Upper lobe of left lung (tissue), 6 donors: ENCODE measurements at regions not wholly inside any gene's neighbourhood (a gene's known extent, or its start where the extent isn't known, plus 50 kb on each side); places are given as distances from the start of the nearest gene placed in this dataset.

ENCODE experiments used
- ATAC-seq, 2 donors: fragments of 200-7000 bp; cut with Tn5 transposase; one replicate each; pipeline ENCODE4 v1.9.1; 2022; ENCODE audit warnings: mild to moderate bottlenecking in 2 of 2, moderate library complexity in 2 of 2; ENCODE audit not compliant: low FRiP score in 2 of 2
- DNase-seq, 2 donors: peaks; one replicate each; pipeline ENCODE4 v3.0.0-alpha.2; 2019 to 2020
- H3K27ac ChIP-seq, 4 donors: fragments of 200-600 bp; sonication (generic); one replicate each; pipeline ENCODE4 v1.5.1; 2016 to 2019
- H3K27me3 ChIP-seq, 4 donors: fragments of 200-600 bp; sonication (generic); one replicate each; pipeline ENCODE4 v1.5.1; 2017 to 2019
- H3K36me3 ChIP-seq, 4 donors: fragments of 200-600 bp; sonication (generic); one replicate each; pipeline ENCODE4 v1.5.1; 2016 to 2019
- H3K4me1 ChIP-seq, 4 donors: fragments of 200-600 bp; sonication (generic); one replicate each; pipeline ENCODE4 v1.5.1; 2018 to 2019
- H3K4me3 ChIP-seq, 4 donors: fragments of 200-600 bp; sonication (generic); one replicate each; pipeline ENCODE4 v1.5.1; 2017 to 2019; ENCODE audit warnings: mild to moderate bottlenecking in 2 of 4, moderate library complexity in 1 of 4
- H3K9me3 ChIP-seq, 4 donors: fragments of 200-600 bp; sonication (generic); one replicate each; pipeline ENCODE4 v1.5.1; 2018 to 2019
- CTCF ChIP-seq, 6 experiments: fragments of 450-650 bp in 4 of 6; fragments of 200-600 bp in 2 of 6; sonication (generic) in 2 of 6; IDR thresholded peaks; one replicate each; pipeline ENCODE4 v1.5.1; 2016 to 2019; ENCODE audit warnings: antibody characterized with exemption in 6 of 6
- EP300 ChIP-seq, 4 donors: sonication (generic); formaldehyde crosslinking; IDR thresholded peaks; one replicate each; pipeline ENCODE4 v1.5.1; 2017; ENCODE audit warnings: antibody characterized with exemption in 4 of 4, control low read depth in 2 of 4
- POLR2A ChIP-seq, 4 donors: fragments of 450-650 bp; IDR thresholded peaks; one replicate each; pipeline ENCODE4 v1.5.1; 2016 to 2017; ENCODE audit warnings: antibody characterized with exemption in 4 of 4, mild to moderate bottlenecking in 2 of 4
- POLR2AphosphoS5 ChIP-seq, 2 donors: sonication (generic); formaldehyde crosslinking; IDR thresholded peaks; one replicate each; pipeline ENCODE4 v1.5.1; 2017; ENCODE audit warnings: antibody characterized with exemption in 2 of 2
- WGBS, 2 donors: methylation state at CpG; one replicate each; pipeline ENCODE4 v1.1.5; 2017 to 2018; 5-methylcytosine and 5-hydroxymethylcytosine counted together
- donor health status: DM: no; HTN: no; CAD: no; lungs with moderate emphysema.
- donor health status: DM: no; HTN: yes; CAD: no; lungs with severe emphysema.

DNA sequence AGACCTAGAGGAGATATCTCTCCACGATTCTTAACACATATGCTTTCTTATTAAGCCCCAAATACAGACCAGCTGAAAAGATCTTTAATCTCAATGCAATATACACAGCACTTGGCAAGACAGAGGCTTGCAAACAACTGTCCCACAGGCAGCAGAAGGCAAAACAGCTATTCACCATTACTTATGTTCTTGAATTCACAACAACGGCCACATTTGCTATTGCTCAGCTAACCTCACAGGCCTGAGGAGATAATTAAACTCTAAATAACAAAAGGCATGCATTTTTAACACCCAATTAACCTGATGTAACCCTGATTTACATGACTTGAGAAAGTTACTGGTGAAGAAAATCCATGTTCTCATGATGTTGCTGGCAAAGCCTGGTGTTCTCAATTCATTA is 216.4 kb downstream of the CRPPA start:
- ATAC-seq (no peak), DNase-seq (no peak)
- WGBS, 2 donors = 64 to 83% methylated on average over 2 of the region's 2 CpGs

GRCh38 chr7:16203065-16203464 is 218.3 kb downstream of the CRPPA start:
- WGBS, 2 donors = 57 to 66% methylated on average over 3 of the region's 3 CpGs
- Histone ChIP-seq H3K4me1 (peaks cover 0 to 10% (median 4%) of the 10 kb centered on the region in 4 donors), H3K9me3 (no peaks in the 10 kb centered on the region), H3K4me3 (no peak overlapping the region), H3K27me3 (no peaks in the 10 kb centered on the region), H3K27ac (no peak overlapping the region), H3K36me3 (no peaks in the 10 kb centered on the region)
- no peak for DNase-seq
- no peak for TF ChIP-seq POLR2AphosphoS5 (IDR thresholded peaks at IDR 0.05)
- no peak for TF ChIP-seq EP300 (IDR thresholded peaks at IDR 0.05)
- TF ChIP-seq POLR2A (IDR thresholded peaks at IDR 0.05) = no peak
- TF ChIP-seq CTCF (IDR thresholded peaks at IDR 0.05) = no peak
- ATAC-seq = no peak

More for the DNA sequence above, 216.4 kb downstream of the CRPPA start:
- no peaks in the 10 kb centered on the region for H3K36me3 ChIP-seq
- TF ChIP-seq POLR2A (IDR thresholded peaks at IDR 0.05) (no peak), CTCF (IDR thresholded peaks at IDR 0.05) (no peak), EP300 (IDR thresholded peaks at IDR 0.05) (no peak), POLR2AphosphoS5 (IDR thresholded peaks at IDR 0.05) (no peak)
- H3K9me3 ChIP-seq = no peaks in the 10 kb centered on the region
- H3K27ac ChIP-seq = no peak overlapping the region
- H3K4me1 ChIP-seq = peaks cover 0 to 10% (median 4%) of the 10 kb centered on the region in 4 donors
- H3K4me3 ChIP-seq = no peak overlapping the region
- H3K27me3 ChIP-seq = no peaks in the 10 kb centered on the region

DNA sequence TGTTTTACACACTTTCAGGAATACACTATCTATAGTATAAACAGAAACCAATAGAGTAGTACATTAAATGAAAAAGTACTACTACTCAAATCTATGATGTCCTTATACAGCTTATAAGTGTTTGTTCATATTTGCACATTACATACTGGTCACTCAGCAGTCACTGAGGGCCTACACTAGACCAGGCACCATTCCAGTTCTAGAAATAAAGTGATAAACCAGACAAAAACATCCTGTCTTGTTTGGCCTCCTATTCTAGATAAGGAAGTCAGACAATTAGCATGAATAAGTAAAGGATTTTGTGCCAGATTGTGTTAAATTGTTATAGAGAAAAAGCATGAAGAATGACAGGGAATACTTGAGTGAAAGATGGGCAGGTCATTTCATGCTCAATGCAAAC is 219.0 kb downstream of the CRPPA start:
- no peak for DNase-seq
- no peak overlapping the region for H3K4me3 ChIP-seq
- no peak for TF ChIP-seq CTCF (IDR thresholded peaks at IDR 0.05)
- no peak for TF ChIP-seq EP300 (IDR thresholded peaks at IDR 0.05)
- TF ChIP-seq POLR2A (IDR thresholded peaks at IDR 0.05) = no peak
- no peak for TF ChIP-seq POLR2AphosphoS5 (IDR thresholded peaks at IDR 0.05)
- H3K27me3 ChIP-seq = no peaks in the 10 kb centered on the region
- no peaks in the 10 kb centered on the region for H3K36me3 ChIP-seq
- no peak overlapping the region for H3K27ac ChIP-seq
- peaks cover 0 to 10% (median 4%) of the 10 kb centered on the region in 4 donors for H3K4me1 ChIP-seq
- H3K9me3 ChIP-seq = no peaks in the 10 kb centered on the region
- ATAC-seq = no peak

GRCh38 chr7:16200591-16200990 is 220.7 kb downstream of the CRPPA start:
- Histone ChIP-seq H3K9me3 (no peaks in the 10 kb centered on the region), H3K4me3 (no peak overlapping the region), H3K27me3 (no peaks in the 10 kb centered on the region), H3K36me3 (no peaks in the 10 kb centered on the region), H3K27ac (no peak overlapping the region), H3K4me1 (peaks cover 0 to 10% (median 4%) of the 10 kb centered on the region in 4 donors)
- no peak for TF ChIP-seq POLR2AphosphoS5 (IDR thresholded peaks at IDR 0.05)
- no peak for TF ChIP-seq CTCF (IDR thresholded peaks at IDR 0.05)
- TF ChIP-seq POLR2A (IDR thresholded peaks at IDR 0.05) = no peak
- TF ChIP-seq EP300 (IDR thresholded peaks at IDR 0.05) = no peak
- WGBS, 2 donors = 93 to 95% methylated on average over 1 of the region's 1 CpG
- ATAC-seq (no peak), DNase-seq (no peak)

GRCh38 chr7:16193631-16194030 is 227.7 kb downstream of the CRPPA start:
- ATAC-seq = no peak
- Histone ChIP-seq H3K27ac (no peak overlapping the region), H3K27me3 (no peaks in the 10 kb centered on the region), H3K9me3 (no peaks in the 10 kb centered on the region), H3K36me3 (no peaks in the 10 kb centered on the region), H3K4me1 (no peaks in the 10 kb centered on the region), H3K4me3 (no peak overlapping the region)
- TF ChIP-seq POLR2AphosphoS5 (IDR thresholded peaks at IDR 0.05) = no peak
- TF ChIP-seq CTCF (IDR thresholded peaks at IDR 0.05) = no peak
- TF ChIP-seq POLR2A (IDR thresholded peaks at IDR 0.05) = no peak
- TF ChIP-seq EP300 (IDR thresholded peaks at IDR 0.05) = no peak
- no peak for DNase-seq
- WGBS, 2 donors = 73 to 78% methylated on average over 4 of the region's 4 CpGs
